ENCODE measurements at regions not wholly inside any gene's neighbourhood (a gene's known extent, or its start where the extent isn't known, plus 50 kb on each side); places are given as distances from the start of the nearest gene placed in this dataset.
"Not testable (repeated sequence)": the region's sequence is repeated elsewhere in the genome, so short reads cannot be mapped to it uniquely, and the experiment has no call there.

- ChIA-PET POLR2A (no interaction called here), CTCF (interaction anchor here (0.9 kb wide), 1 partner anchor 123 kb away, joined by 3 read pairs; no protein-coding TSS in a partner anchor)
- no peak for ATAC-seq
These were observed 620.5 kb downstream of the ETS1 start for GRCh38 chr11:127966821-127967220.

GRCh38 chr11:127965939-127966668 is 621.3 kb downstream of the ETS1 start:
- Mint-ChIP-seq H3K4me1 (no peaks in the 10 kb centered on the region), H3K9me3 (ENCODE audit: low read depth) (no peaks in the 10 kb centered on the region), H3K4me3 (no peak overlapping the region), H3K36me3 (ENCODE audit: low read depth) (no peaks in the 10 kb centered on the region), H3K27me3 (peaks cover 29% of the 10 kb centered on the region), H3K27ac (no peak overlapping the region)
- POLR2A ChIA-PET: no interaction called here
- intact Hi-C loops (cut with DNase I, micrococcal nuclease): no loop called here
- CTCF ChIA-PET: interaction anchor here (0.6 kb wide), 1 partner anchor 122 kb away, joined by 3 read pairs; no protein-coding TSS in a partner anchor
- no peak for DNase-seq
- no peak for ATAC-seq

More at GRCh38 chr11:127966821-127967220, 620.5 kb downstream of the ETS1 start:
- Mint-ChIP-seq H3K27ac (no peak overlapping the region), H3K4me3 (no peak overlapping the region), H3K36me3 (ENCODE audit: low read depth) (no peaks in the 10 kb centered on the region), H3K27me3 (peaks cover 24% of the 10 kb centered on the region), H3K9me3 (ENCODE audit: low read depth) (no peaks in the 10 kb centered on the region), H3K4me1 (no peaks in the 10 kb centered on the region)
- intact Hi-C loops (cut with DNase I, micrococcal nuclease): no loop called here
- DNase-seq: no peak

DNA sequence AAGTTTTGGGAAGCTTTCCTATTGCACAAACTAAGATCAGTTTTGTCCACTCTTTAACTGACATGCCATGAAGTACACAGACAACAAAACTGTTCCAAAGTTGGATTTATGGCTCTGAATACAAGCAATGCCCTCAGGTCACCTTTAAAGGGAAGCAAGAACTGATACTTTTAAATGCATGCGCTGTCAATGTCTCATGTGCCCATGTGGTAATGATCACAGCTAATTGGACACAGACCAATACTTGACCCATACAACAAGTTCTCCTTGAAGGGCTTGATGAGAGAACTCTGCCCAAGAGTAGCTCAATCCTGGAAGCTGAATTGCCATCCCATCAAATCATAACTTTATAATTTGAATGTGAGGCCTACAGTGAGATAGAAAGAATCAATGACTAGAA is 624.9 kb downstream of the ETS1 start:
- no peaks in the 10 kb centered on the region for H3K9me3 Mint-ChIP-seq (ENCODE audit: low read depth)
- ChIA-PET CTCF (no interaction called here), POLR2A (no interaction called here)
- H3K36me3 Mint-ChIP-seq (ENCODE audit: low read depth): no peaks in the 10 kb centered on the region
- no peaks in the 10 kb centered on the region for H3K4me1 Mint-ChIP-seq
- H3K4me3 Mint-ChIP-seq: no peak overlapping the region
- ATAC-seq (no peak), DNase-seq (no peak)
- intact Hi-C loops (cut with DNase I, micrococcal nuclease): no loop called here
- H3K27ac Mint-ChIP-seq: no peak overlapping the region
- peaks cover 19% of the 10 kb centered on the region for H3K27me3 Mint-ChIP-seq

- Mint-ChIP-seq H3K27me3 (peaks cover 28% of the 10 kb centered on the region), H3K36me3 (ENCODE audit: low read depth) (no peaks in the 10 kb centered on the region), H3K4me1 (no peaks in the 10 kb centered on the region), H3K9me3 (ENCODE audit: low read depth) (peaks cover 3% of the 10 kb centered on the region), H3K4me3 (no peak overlapping the region), H3K27ac (no peak overlapping the region)
- no peak for DNase-seq
- ChIA-PET POLR2A (no interaction called here), CTCF (no interaction called here)
- intact Hi-C loops (cut with DNase I, micrococcal nuclease): no loop called here
- no peak for ATAC-seq
These were observed 637.2 kb downstream of the ETS1 start for GRCh38 chr11:127950162-127950561.

DNA sequence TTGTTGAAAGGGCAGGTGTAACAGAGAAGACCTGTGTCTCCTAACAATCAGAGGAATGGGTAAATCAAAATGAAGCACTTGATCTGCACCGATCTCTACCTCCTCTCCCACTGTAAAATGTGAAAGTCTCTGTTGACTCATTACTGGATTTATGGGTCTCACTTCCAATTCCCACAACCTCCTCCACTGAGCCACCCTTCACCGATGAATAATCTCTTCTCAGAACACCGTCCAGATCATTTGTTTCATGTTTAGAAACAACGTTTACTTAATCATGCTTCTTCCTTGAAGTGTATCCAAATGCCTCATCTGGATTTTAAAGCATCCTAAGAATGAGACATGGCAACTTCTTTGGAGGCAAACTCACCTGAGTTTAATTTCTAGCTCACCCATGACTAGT is 643.6 kb downstream of the ETS1 start:
- H3K4me3 Mint-ChIP-seq: no peak overlapping the region
- peaks cover 15% of the 10 kb centered on the region for H3K4me1 Mint-ChIP-seq
- ChIA-PET POLR2A (no interaction called here), CTCF (no interaction called here)
- H3K9me3 Mint-ChIP-seq (ENCODE audit: low read depth): no peaks in the 10 kb centered on the region
- no peak overlapping the region for H3K27ac Mint-ChIP-seq
- ATAC-seq (peak; percentile 88), DNase-seq (peak; percentile 27)
- intact Hi-C loops (cut with DNase I, micrococcal nuclease): loop anchor here in 1 of 2 experiments (1.0 kb wide), 1 partner anchor 24 kb away; no protein-coding TSS in a partner anchor
- peaks cover 30% of the 10 kb centered on the region for H3K27me3 Mint-ChIP-seq
- H3K36me3 Mint-ChIP-seq (ENCODE audit: low read depth): no peaks in the 10 kb centered on the region

DNA sequence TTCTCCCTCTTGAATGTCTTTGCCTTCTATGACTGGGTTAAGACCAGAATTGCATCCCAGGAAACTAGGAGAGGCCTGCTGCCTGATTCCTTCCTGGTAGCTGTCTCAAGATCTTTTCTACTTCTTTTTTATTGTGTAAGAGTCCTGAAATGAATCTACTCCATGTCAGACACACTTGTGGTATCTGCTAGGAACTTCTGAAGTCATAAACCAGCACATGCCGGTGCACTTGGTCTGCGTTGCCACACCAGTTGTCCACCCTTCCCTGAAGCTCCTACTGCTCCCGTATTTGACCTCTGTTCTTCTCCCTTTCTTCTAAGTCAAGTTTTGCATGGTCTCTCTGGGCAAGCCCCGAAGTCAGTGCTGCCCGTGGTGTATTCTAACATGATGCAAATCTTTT is 644.2 kb downstream of the ETS1 start:
- CTCF ChIA-PET: no interaction called here
- peak; percentile 58 for ATAC-seq
- Mint-ChIP-seq H3K9me3 (ENCODE audit: low read depth) (no peaks in the 10 kb centered on the region), H3K27ac (no peak overlapping the region), H3K4me1 (peaks cover 15% of the 10 kb centered on the region), H3K36me3 (ENCODE audit: low read depth) (no peaks in the 10 kb centered on the region), H3K27me3 (peaks cover 25% of the 10 kb centered on the region), H3K4me3 (no peak overlapping the region)
- intact Hi-C loops (cut with DNase I, micrococcal nuclease): loop anchor here in 1 of 2 experiments (1.0 kb wide), 1 partner anchor 24 kb away; no protein-coding TSS in a partner anchor
- POLR2A ChIA-PET: no interaction called here
- peak; percentile 13 for DNase-seq

DNA sequence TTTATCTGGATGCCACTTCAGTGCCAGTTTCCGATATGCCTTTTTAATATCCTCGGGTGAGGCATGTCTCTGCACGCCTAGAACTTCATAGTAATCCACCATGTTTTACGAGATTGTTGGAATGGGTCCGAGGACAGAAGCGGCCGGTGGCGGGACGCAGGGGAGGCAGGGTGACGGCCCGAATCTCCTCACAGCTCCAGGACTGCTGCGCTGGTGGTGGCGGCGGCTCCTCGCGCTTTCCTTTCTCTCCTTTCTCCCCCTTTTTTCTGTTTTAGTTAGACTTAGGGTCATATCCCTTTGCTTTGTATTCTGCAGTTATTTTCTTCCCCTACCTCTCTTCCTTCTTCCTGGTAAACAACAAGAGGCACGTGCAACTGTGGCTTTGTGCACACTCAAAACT is 645.8 kb downstream of the ETS1 start:
- Mint-ChIP-seq H3K4me1 (peaks cover 15% of the 10 kb centered on the region), H3K27me3 (peaks cover 24% of the 10 kb centered on the region)
- H3K27ac Mint-ChIP-seq; intact Hi-C loops (cut with DNase I, micrococcal nuclease); H3K36me3 Mint-ChIP-seq (ENCODE audit: low read depth); H3K9me3 Mint-ChIP-seq (ENCODE audit: low read depth); CTCF ChIA-PET; POLR2A ChIA-PET; ATAC-seq; DNase-seq; H3K4me3 Mint-ChIP-seq: not testable (repeated sequence)

DNA sequence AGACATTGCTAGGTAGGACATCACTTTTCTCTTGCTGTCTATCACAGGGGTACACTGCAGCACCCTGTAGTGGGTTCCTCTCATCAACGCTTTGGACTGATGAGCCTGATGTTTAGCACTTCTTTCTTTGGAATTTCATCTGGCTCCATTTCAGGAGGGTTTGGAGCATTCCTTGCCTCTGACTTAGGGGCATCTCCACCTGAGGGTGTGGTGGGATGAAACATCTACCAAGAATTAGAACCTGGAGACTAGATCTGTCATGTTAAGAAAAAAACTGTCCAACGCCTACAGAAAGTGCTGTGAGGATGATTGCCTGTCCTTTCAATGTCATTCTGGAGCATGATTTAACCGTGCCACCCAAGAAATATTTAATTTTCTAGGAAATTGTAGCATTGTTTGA is 648.4 kb downstream of the ETS1 start:
- Mint-ChIP-seq H3K9me3 (ENCODE audit: low read depth) (no peaks in the 10 kb centered on the region), H3K4me3 (no peak overlapping the region), H3K27ac (no peak overlapping the region), H3K27me3 (peaks cover 26% of the 10 kb centered on the region), H3K36me3 (ENCODE audit: low read depth) (no peaks in the 10 kb centered on the region), H3K4me1 (peaks cover 12% of the 10 kb centered on the region)
- intact Hi-C loops (cut with DNase I, micrococcal nuclease): no loop called here
- POLR2A ChIA-PET: no interaction called here
- DNase-seq (no peak), ATAC-seq (no peak)
- CTCF ChIA-PET: no interaction called here

GRCh38 chr11:127935081-127935480 is 652.3 kb downstream of the ETS1 start:
- DNase-seq (no peak), ATAC-seq (no peak)
- H3K36me3 Mint-ChIP-seq (ENCODE audit: low read depth): no peaks in the 10 kb centered on the region
- H3K4me3 Mint-ChIP-seq: no peak overlapping the region
- POLR2A ChIA-PET: no interaction called here
- no peaks in the 10 kb centered on the region for H3K4me1 Mint-ChIP-seq
- no peak overlapping the region for H3K27ac Mint-ChIP-seq
- H3K9me3 Mint-ChIP-seq (ENCODE audit: low read depth): no peaks in the 10 kb centered on the region
- H3K27me3 Mint-ChIP-seq: peaks cover 21% of the 10 kb centered on the region
- CTCF ChIA-PET: no interaction called here
- intact Hi-C loops (cut with DNase I, micrococcal nuclease): no loop called here

GRCh38 chr11:127933961-127934360 is 653.4 kb downstream of the ETS1 start:
- DNase-seq; ATAC-seq; H3K27ac Mint-ChIP-seq; intact Hi-C loops (cut with DNase I, micrococcal nuclease); CTCF ChIA-PET; H3K9me3 Mint-ChIP-seq (ENCODE audit: low read depth); POLR2A ChIA-PET; H3K36me3 Mint-ChIP-seq (ENCODE audit: low read depth); H3K4me3 Mint-ChIP-seq; H3K4me1 Mint-ChIP-seq: not testable (repeated sequence)
- H3K27me3 Mint-ChIP-seq: peaks cover 20% of the 10 kb centered on the region

DNA sequence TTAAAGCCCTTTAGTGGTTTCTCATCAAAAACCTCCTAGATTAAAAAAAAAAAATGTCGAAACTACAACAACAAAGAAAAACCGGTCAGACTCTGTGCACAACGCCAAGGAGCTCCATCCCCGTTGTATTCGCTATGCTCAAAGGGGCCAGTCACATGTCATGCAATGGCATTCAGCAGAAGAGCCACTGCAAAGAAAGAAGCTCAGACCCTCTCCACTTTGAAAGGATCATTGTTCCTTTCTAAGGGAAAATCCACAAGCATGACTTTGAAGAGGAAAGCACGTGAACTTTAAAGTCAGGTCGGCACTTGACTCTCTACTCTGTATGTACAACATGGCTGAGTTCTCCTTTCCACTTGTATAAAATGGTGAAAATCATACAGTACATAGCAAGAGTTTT is 655.6 kb downstream of the ETS1 start:
- H3K4me3 Mint-ChIP-seq: no peak overlapping the region
- intact Hi-C loops (cut with DNase I, micrococcal nuclease): no loop called here
- ATAC-seq (no peak), DNase-seq (no peak)
- CTCF ChIA-PET: no interaction called here
- no peaks in the 10 kb centered on the region for H3K9me3 Mint-ChIP-seq (ENCODE audit: low read depth)
- POLR2A ChIA-PET: no interaction called here
- no peaks in the 10 kb centered on the region for H3K36me3 Mint-ChIP-seq (ENCODE audit: low read depth)
- H3K27me3 Mint-ChIP-seq: peaks cover 23% of the 10 kb centered on the region
- H3K27ac Mint-ChIP-seq: no peak overlapping the region
- H3K4me1 Mint-ChIP-seq: no peaks in the 10 kb centered on the region

- Mint-ChIP-seq H3K4me3 (no peak overlapping the region), H3K27me3 (peaks cover 31% of the 10 kb centered on the region), H3K27ac (no peak overlapping the region), H3K4me1 (no peaks in the 10 kb centered on the region), H3K36me3 (ENCODE audit: low read depth) (no peaks in the 10 kb centered on the region), H3K9me3 (ENCODE audit: low read depth) (peaks cover 2% of the 10 kb centered on the region)
- CTCF ChIA-PET: no interaction called here
- POLR2A ChIA-PET: no interaction called here
- ATAC-seq: no peak
- no peak for DNase-seq
- intact Hi-C loops (cut with DNase I, micrococcal nuclease): no loop called here
These were observed 660.6 kb downstream of the ETS1 start for GRCh38 chr11:127926721-127927120.
